GM13976 (cell line): ENCODE measurements at regions not wholly inside any gene's neighbourhood (a gene's known extent, or its start where the extent isn't known, plus 50 kb on each side); places are given as distances from the start of the nearest gene placed in this dataset.

Experiments
- DNase-seq: peaks from one replicate; pipeline ENCODE4 v3.0.0; 2012; ENCODE audit warnings: low spot score
- CTCF ChIP-seq: IDR thresholded peaks from 2 replicates; pipeline ENCODE4 v1.5.1; 2012; ENCODE audit warnings: borderline replicate concordance, mild to moderate bottlenecking; ENCODE audit not compliant: insufficient read depth; ENCODE audit errors: extremely low read depth, missing control alignments, control extremely low read depth
- in situ Hi-C: fragments of 300-500 bp; cut with MboI; formaldehyde crosslinking; loops from one replicate; pipeline ENCODE4 v1.12.0; 2022; ENCODE audit warnings: low sequenced_read_pairs, mixed read lengths, inconsistent platforms; ENCODE audit not compliant: unreplicated experiment

- in situ Hi-C loops: no loop called here
- DNase-seq: no peak
- no peak for TF ChIP-seq CTCF
Observed at GRCh38 chr6:145423936-145424335, 311.4 kb downstream of the EPM2A start.

GRCh38 chr6:145427232-145427631 is 308.1 kb downstream of the EPM2A start:
- no peak for DNase-seq
- in situ Hi-C loops: no loop called here
- no peak for TF ChIP-seq CTCF

- in situ Hi-C loops: no loop called here
- no peak for DNase-seq
- TF ChIP-seq CTCF: no peak
Observed at GRCh38 chr6:145428706-145429105, 306.6 kb downstream of the EPM2A start.

GRCh38 chr6:145442110-145442509 is 293.2 kb downstream of the EPM2A start:
- in situ Hi-C loops: no loop called here
- no peak for DNase-seq
- TF ChIP-seq CTCF: no peak

- no peak for TF ChIP-seq CTCF
- in situ Hi-C loops: no loop called here
- no peak for DNase-seq
Observed at GRCh38 chr6:145445674-145446073, 289.6 kb downstream of the EPM2A start.

GRCh38 chr6:145451029-145451428 is 284.3 kb downstream of the EPM2A start:
- in situ Hi-C loops: no loop called here
- TF ChIP-seq CTCF: no peak
- DNase-seq: no peak

GRCh38 chr6:145453376-145453775 is 281.9 kb downstream of the EPM2A start:
- in situ Hi-C loops: no loop called here
- no peak for TF ChIP-seq CTCF
- no peak for DNase-seq
